Naive B cell (primary cell): ENCODE measurements at regions not wholly inside any gene's neighbourhood (a gene's known extent, or its start where the extent isn't known, plus 50 kb on each side); places are given as distances from the start of the nearest gene placed in this dataset.

Experiments used
- ATAC-seq, 2 donors: fragments of 150-1000 bp; cut with Tn5 transposase; 2 replicates each; pipeline ENCODE4 v1.10.0; 2021; ENCODE audit warnings: low read depth in 2 of 2, mild to moderate bottlenecking in 2 of 2, moderate library complexity in 2 of 2
- DNase-seq: peaks from one replicate; pipeline ENCODE4 v3.0.0; 2022
- H3K27ac Mint-ChIP-seq, 6 donors: one replicate each; pipeline ENCODE4 v1.8.0; 2020 to 2022; ENCODE audit warnings: mild to moderate bottlenecking in 6 of 6, mixed read lengths in 6 of 6, moderate library complexity in 5 of 6, inconsistent platforms in 2 of 6
- H3K27me3 Mint-ChIP-seq, 3 donors: one replicate each; pipeline ENCODE4 v1.8.0; 2021 to 2022; ENCODE audit warnings: mixed read lengths in 3 of 3, mild to moderate bottlenecking in 1 of 3
- H3K36me3 Mint-ChIP-seq, 2 donors: one replicate each; pipeline ENCODE4 v1.8.0; 2020 to 2022; ENCODE audit warnings: mixed read lengths in 2 of 2, inconsistent platforms in 1 of 2, mild to moderate bottlenecking in 1 of 2
- H3K4me1 Mint-ChIP-seq, 3 donors: one replicate each; pipeline ENCODE4 v1.8.0; 2020 to 2022; ENCODE audit warnings: mixed read lengths in 3 of 3, inconsistent platforms in 1 of 3, mild to moderate bottlenecking in 1 of 3, moderate library complexity in 1 of 3
- H3K4me3 Mint-ChIP-seq, 8 donors: one replicate each; pipeline ENCODE4 v1.8.0; 2020 to 2022; ENCODE audit warnings: mild to moderate bottlenecking in 8 of 8, mixed read lengths in 8 of 8, moderate library complexity in 8 of 8, inconsistent platforms in 2 of 8
- H3K9me3 Mint-ChIP-seq, 7 donors: one replicate each; pipeline ENCODE4 v1.8.0; 2020 to 2022; ENCODE audit warnings: mixed read lengths in 7 of 7, mild to moderate bottlenecking in 5 of 7, inconsistent platforms in 2 of 7, moderate library complexity in 1 of 7

- Mint-ChIP-seq H3K27ac (no peak overlapping the region), H3K27me3 (no peaks in the 10 kb centered on the region), H3K4me3 (no peak overlapping the region), H3K4me1 (no peaks in the 10 kb centered on the region), H3K36me3 (no peaks in the 10 kb centered on the region), H3K9me3 (peaks cover 0 to 5% (median 0%) of the 10 kb centered on the region in 7 donors)
- ATAC-seq (no peak), DNase-seq (no peak)
Measured at GRCh38 chr12:97347956-97348355, 114.6 kb upstream of the RMST start.

- Mint-ChIP-seq H3K36me3 (peaks cover 0 to 8% of the 10 kb centered on the region in 2 donors), H3K4me1 (no peaks in the 10 kb centered on the region), H3K4me3 (peak overlapping the region in 1 of 8 donors; percentile 10), H3K27ac (no peak overlapping the region), H3K27me3 (peaks cover 5 to 16% (median 12%) of the 10 kb centered on the region in 3 donors), H3K9me3 (peaks cover 0 to 21% (median 4%) of the 10 kb centered on the region in 7 donors)
- ATAC-seq (no peak), DNase-seq (no peak)
Measured at GRCh38 chr12:97358361-97358760, 104.2 kb upstream of the RMST start.

GRCh38 chr12:97359021-97359690 lies 103.4 kb upstream of the RMST start:
- ATAC-seq: no peak
- no peak overlapping the region for H3K4me3 Mint-ChIP-seq
- H3K9me3 Mint-ChIP-seq: peaks cover 0 to 18% (median 4%) of the 10 kb centered on the region in 7 donors
- H3K27ac Mint-ChIP-seq: no peak overlapping the region
- no peaks in the 10 kb centered on the region for H3K4me1 Mint-ChIP-seq
- DNase-seq: no peak
- H3K27me3 Mint-ChIP-seq: peaks cover 5 to 16% (median 9%) of the 10 kb centered on the region in 3 donors
- peaks cover 0 to 8% of the 10 kb centered on the region in 2 donors for H3K36me3 Mint-ChIP-seq

- DNase-seq: no peak
- Mint-ChIP-seq H3K27ac (no peak overlapping the region), H3K9me3 (peaks cover 0 to 5% (median 0%) of the 10 kb centered on the region in 7 donors), H3K4me1 (no peaks in the 10 kb centered on the region), H3K27me3 (peaks cover 5 to 8% (median 7%) of the 10 kb centered on the region in 3 donors), H3K4me3 (no peak overlapping the region), H3K36me3 (no peaks in the 10 kb centered on the region)
- ATAC-seq: no peak
Measured at GRCh38 chr12:97363693-97364092, 98.9 kb upstream of the RMST start.

GRCh38 chr12:97368462-97369163 lies 94.0 kb upstream of the RMST start:
- Mint-ChIP-seq H3K4me1 (no peaks in the 10 kb centered on the region), H3K9me3 (peaks cover 0 to 6% (median 3%) of the 10 kb centered on the region in 7 donors), H3K4me3 (no peak overlapping the region), H3K36me3 (no peaks in the 10 kb centered on the region), H3K27me3 (peaks cover 5 to 8% (median 7%) of the 10 kb centered on the region in 3 donors), H3K27ac (no peak overlapping the region)
- no peak for DNase-seq
- no peak for ATAC-seq

- ATAC-seq (no peak), DNase-seq (no peak)
- H3K27me3 Mint-ChIP-seq: peaks cover 0 to 7% (median 0%) of the 10 kb centered on the region in 3 donors
- H3K36me3 Mint-ChIP-seq: no peaks in the 10 kb centered on the region
- H3K4me3 Mint-ChIP-seq: no peak overlapping the region
- no peak overlapping the region for H3K27ac Mint-ChIP-seq
- peaks cover 0 to 6% (median 0%) of the 10 kb centered on the region in 7 donors for H3K9me3 Mint-ChIP-seq
- no peaks in the 10 kb centered on the region for H3K4me1 Mint-ChIP-seq
Measured at GRCh38 chr12:97375310-97375709, 87.3 kb upstream of the RMST start.

- no peaks in the 10 kb centered on the region for H3K36me3 Mint-ChIP-seq
- H3K27ac Mint-ChIP-seq: no peak overlapping the region
- peaks cover 0 to 7% (median 0%) of the 10 kb centered on the region in 3 donors for H3K27me3 Mint-ChIP-seq
- H3K4me3 Mint-ChIP-seq: no peak overlapping the region
- H3K9me3 Mint-ChIP-seq: peaks cover 0 to 5% (median 0%) of the 10 kb centered on the region in 7 donors
- H3K4me1 Mint-ChIP-seq: no peaks in the 10 kb centered on the region
- no peak for ATAC-seq
- DNase-seq: no peak
Measured at GRCh38 chr12:97380440-97380839, 82.2 kb upstream of the RMST start.

- Mint-ChIP-seq H3K4me3 (no peak overlapping the region), H3K27me3 (peaks cover 0 to 8% (median 4%) of the 10 kb centered on the region in 3 donors), H3K9me3 (peaks cover 0 to 5% (median 0%) of the 10 kb centered on the region in 7 donors), H3K36me3 (no peaks in the 10 kb centered on the region), H3K4me1 (no peaks in the 10 kb centered on the region), H3K27ac (no peak overlapping the region)
- DNase-seq (no peak), ATAC-seq (no peak)
Measured at GRCh38 chr12:97385121-97385520, 77.5 kb upstream of the RMST start.

- Mint-ChIP-seq H3K4me1 (no peaks in the 10 kb centered on the region), H3K9me3 (peaks cover 0 to 5% (median 0%) of the 10 kb centered on the region in 7 donors), H3K27ac (no peak overlapping the region), H3K36me3 (no peaks in the 10 kb centered on the region), H3K4me3 (no peak overlapping the region), H3K27me3 (peaks cover 0 to 11% (median 4%) of the 10 kb centered on the region in 3 donors)
- ATAC-seq (no peak), DNase-seq (no peak)
Measured at GRCh38 chr12:97386133-97386581, 76.4 kb upstream of the RMST start.

- H3K9me3 Mint-ChIP-seq: peaks cover 0 to 3% (median 0%) of the 10 kb centered on the region in 7 donors
- H3K36me3 Mint-ChIP-seq: no peaks in the 10 kb centered on the region
- no peak overlapping the region for H3K27ac Mint-ChIP-seq
- H3K27me3 Mint-ChIP-seq: peaks cover 4 to 13% (median 11%) of the 10 kb centered on the region in 3 donors
- no peak for ATAC-seq
- DNase-seq: no peak
- no peak overlapping the region for H3K4me3 Mint-ChIP-seq
- H3K4me1 Mint-ChIP-seq: no peaks in the 10 kb centered on the region
Measured at GRCh38 chr12:97387844-97388243, 74.8 kb upstream of the RMST start.

- ATAC-seq (no peak), DNase-seq (no peak)
- Mint-ChIP-seq H3K9me3 (no peaks in the 10 kb centered on the region), H3K4me1 (no peaks in the 10 kb centered on the region), H3K27me3 (peaks cover 3 to 15% (median 11%) of the 10 kb centered on the region in 3 donors), H3K27ac (no peak overlapping the region), H3K4me3 (peak overlapping the region in 1 of 8 donors; percentile 67), H3K36me3 (no peaks in the 10 kb centered on the region)
Measured at GRCh38 chr12:97394657-97395056, 67.9 kb upstream of the RMST start.

- no peaks in the 10 kb centered on the region for H3K9me3 Mint-ChIP-seq
- H3K4me1 Mint-ChIP-seq: no peaks in the 10 kb centered on the region
- peaks cover 6 to 14% (median 11%) of the 10 kb centered on the region in 3 donors for H3K27me3 Mint-ChIP-seq
- DNase-seq (no peak), ATAC-seq (no peak)
- H3K36me3 Mint-ChIP-seq: no peaks in the 10 kb centered on the region
- no peak overlapping the region for H3K4me3 Mint-ChIP-seq
- H3K27ac Mint-ChIP-seq: no peak overlapping the region
Measured at GRCh38 chr12:97397008-97397407, 65.6 kb upstream of the RMST start.

GRCh38 chr12:97398704-97399103 lies 63.9 kb upstream of the RMST start:
- H3K36me3 Mint-ChIP-seq: no peaks in the 10 kb centered on the region
- no peak for ATAC-seq
- no peak overlapping the region for H3K4me3 Mint-ChIP-seq
- DNase-seq: no peak
- no peak overlapping the region for H3K27ac Mint-ChIP-seq
- peaks cover under 1 to 14% (median 6%) of the 10 kb centered on the region in 3 donors for H3K27me3 Mint-ChIP-seq
- H3K9me3 Mint-ChIP-seq: no peaks in the 10 kb centered on the region
- H3K4me1 Mint-ChIP-seq: no peaks in the 10 kb centered on the region

- no peak for ATAC-seq
- DNase-seq: no peak
Measured at GRCh38 chr12:97404093-97404492, 58.5 kb upstream of the RMST start.

More at GRCh38 chr12:97404093-97404492, 58.5 kb upstream of the RMST start:
- no peaks in the 10 kb centered on the region for H3K4me1 Mint-ChIP-seq
- no peak overlapping the region for H3K27ac Mint-ChIP-seq
- H3K9me3 Mint-ChIP-seq: no peaks in the 10 kb centered on the region
- H3K27me3 Mint-ChIP-seq: peaks cover 0 to 9% (median 6%) of the 10 kb centered on the region in 3 donors
- H3K4me3 Mint-ChIP-seq: no peak overlapping the region
- no peaks in the 10 kb centered on the region for H3K36me3 Mint-ChIP-seq
